ENCODE measurements at regions not wholly inside any gene's neighbourhood (a gene's known extent, or its start where the extent isn't known, plus 50 kb on each side); places are given as distances from the start of the nearest gene placed in this dataset.

GRCh38 chr16:51685498-51685897 is 534.4 kb upstream of the SALL1 start:
- no peak for DNase-seq (ENCODE audit: unreplicated experiment)
- TF ChIP-seq CTCF (IDR thresholded peaks at IDR 0.05; ENCODE audit: unreplicated experiment) = no peak
- POLR2A ChIA-PET = no interaction called here
- no peak overlapping the region for H3K27ac Mint-ChIP-seq (ENCODE audit: low read depth, unreplicated experiment)
- H3K36me3 Mint-ChIP-seq (ENCODE audit: insufficient read depth, unreplicated experiment) = peaks cover 4% of the 10 kb centered on the region
- H3K27me3 Mint-ChIP-seq (ENCODE audit: insufficient read depth, unreplicated experiment) = no peaks in the 10 kb centered on the region
- CTCF ChIA-PET = no interaction called here
- H3K4me3 Mint-ChIP-seq (ENCODE audit: unreplicated experiment) = no peak overlapping the region
- H3K4me1 Mint-ChIP-seq (ENCODE audit: insufficient read depth, unreplicated experiment) = peaks cover 5% of the 10 kb centered on the region
- BruUV-seq (replicated peaks) = no TSS peak
- intact Hi-C loops (cut with micrococcal nuclease) = no loop called here
- H3K9me3 Mint-ChIP-seq (ENCODE audit: unreplicated experiment) = peaks cover 7% of the 10 kb centered on the region

- H3K36me3 Mint-ChIP-seq (ENCODE audit: insufficient read depth, unreplicated experiment) = peaks cover 4% of the 10 kb centered on the region
- ChIA-PET CTCF (interaction anchor here (0.5 kb wide), 1 partner anchor 475 kb away, joined by 3 read pairs; no protein-coding TSS in a partner anchor), POLR2A (no interaction called here)
- H3K4me3 Mint-ChIP-seq (ENCODE audit: unreplicated experiment) = no peak overlapping the region
- H3K27me3 Mint-ChIP-seq (ENCODE audit: insufficient read depth, unreplicated experiment) = no peaks in the 10 kb centered on the region
- H3K27ac Mint-ChIP-seq (ENCODE audit: low read depth, unreplicated experiment) = no peak overlapping the region
- intact Hi-C loops (cut with micrococcal nuclease) = no loop called here
- TF ChIP-seq CTCF (IDR thresholded peaks at IDR 0.05; ENCODE audit: unreplicated experiment) = no peak
- BruUV-seq (replicated peaks) = no TSS peak
- peaks cover 5% of the 10 kb centered on the region for H3K4me1 Mint-ChIP-seq (ENCODE audit: insufficient read depth, unreplicated experiment)
- DNase-seq (ENCODE audit: unreplicated experiment) = no peak
- H3K9me3 Mint-ChIP-seq (ENCODE audit: unreplicated experiment) = no peaks in the 10 kb centered on the region
Measured at GRCh38 chr16:51683882-51684281, 532.8 kb upstream of the SALL1 start.

GRCh38 chr16:51682905-51683304 is 531.8 kb upstream of the SALL1 start:
- DNase-seq (ENCODE audit: unreplicated experiment) = no peak
- Mint-ChIP-seq H3K4me3 (ENCODE audit: unreplicated experiment) (no peak overlapping the region), H3K36me3 (ENCODE audit: insufficient read depth, unreplicated experiment) (peaks cover 4% of the 10 kb centered on the region), H3K27ac (ENCODE audit: low read depth, unreplicated experiment) (no peak overlapping the region), H3K9me3 (ENCODE audit: unreplicated experiment) (no peaks in the 10 kb centered on the region), H3K4me1 (ENCODE audit: insufficient read depth, unreplicated experiment) (peaks cover 5% of the 10 kb centered on the region), H3K27me3 (ENCODE audit: insufficient read depth, unreplicated experiment) (no peaks in the 10 kb centered on the region)
- TF ChIP-seq CTCF (IDR thresholded peaks at IDR 0.05; ENCODE audit: unreplicated experiment) = no peak
- CTCF ChIA-PET = no interaction called here
- no TSS peak for BruUV-seq (replicated peaks)
- intact Hi-C loops (cut with micrococcal nuclease) = no loop called here
- POLR2A ChIA-PET = no interaction called here

- Mint-ChIP-seq H3K4me1 (ENCODE audit: insufficient read depth, unreplicated experiment) (no peaks in the 10 kb centered on the region), H3K4me3 (ENCODE audit: unreplicated experiment) (no peak overlapping the region), H3K9me3 (ENCODE audit: unreplicated experiment) (no peaks in the 10 kb centered on the region), H3K27ac (ENCODE audit: low read depth, unreplicated experiment) (no peak overlapping the region), H3K27me3 (ENCODE audit: insufficient read depth, unreplicated experiment) (no peaks in the 10 kb centered on the region), H3K36me3 (ENCODE audit: insufficient read depth, unreplicated experiment) (no peaks in the 10 kb centered on the region)
- ChIA-PET POLR2A (no interaction called here), CTCF (no interaction called here)
- no peak for TF ChIP-seq CTCF (IDR thresholded peaks at IDR 0.05; ENCODE audit: unreplicated experiment)
- DNase-seq (ENCODE audit: unreplicated experiment) = no peak
- intact Hi-C loops (cut with micrococcal nuclease) = no loop called here
- BruUV-seq (replicated peaks) = no TSS peak
Measured at GRCh38 chr16:51674615-51675014, 523.5 kb upstream of the SALL1 start.
